A549 (cell line): ENCODE measurements at regions not wholly inside any gene's neighbourhood (a gene's known extent, or its start where the extent isn't known, plus 50 kb on each side); places are given as distances from the start of the nearest gene placed in this dataset.

Source experiments
- EP300 ChIP-seq, 2 experiments: fragments of >200 bp; sonication (Bioruptor Twin); formaldehyde crosslinking; IDR thresholded peaks; 2 replicates in 1 of 2; 3 replicates in 1 of 2; pipeline ENCODE4 v1.6.1; 2016 to 2017
- FOSL2 ChIP-seq, 2 experiments: fragments of 450-650 bp in 1 of 2; fragments of >200 bp in 1 of 2; sonication (Bioruptor Twin) in 1 of 2; formaldehyde crosslinking; IDR thresholded peaks; 2 replicates each; pipeline versions ENCODE4 v1.5.0 to v1.6.1; 2016 to 2020; ENCODE audit warnings: mild to moderate bottlenecking in 1 of 2, moderate library complexity in 1 of 2
- KDM5A ChIP-seq: fragments of 200-600 bp; sonication (generic); IDR thresholded peaks from 2 replicates; pipeline ENCODE4 v1.6.1; 2016; ENCODE audit warnings: antibody characterized with exemption, mild to moderate bottlenecking
- MAX ChIP-seq: IDR thresholded peaks from 2 replicates; pipeline ENCODE4 v1.6.1; 2012
- POLR2A ChIP-seq: IDR thresholded peaks from 2 replicates; pipeline ENCODE4 v1.6.1; 2012; ENCODE audit warnings: mild to moderate bottlenecking, low read length
- SMC3 ChIP-seq: fragments of >200 bp; sonication (Bioruptor Twin); formaldehyde crosslinking; IDR thresholded peaks from 3 replicates; pipeline ENCODE4 v1.6.1; 2018; ENCODE audit warnings: inconsistent platforms

GRCh38 chr9:24051587-24051986 is 225.5 kb upstream of the ELAVL2 start:
- TF ChIP-seq FOSL2 (IDR thresholded peaks at IDR 0.05), result no peak
- no peak for TF ChIP-seq FOSL2 (CRISPR knock-in tag; IDR thresholded peaks at IDR 0.05)
- no peak for TF ChIP-seq SMC3
- TF ChIP-seq MAX, result no peak
- TF ChIP-seq KDM5A, result no peak
- TF ChIP-seq EP300 (IDR thresholded peaks at IDR 0.05), result no peak
- TF ChIP-seq POLR2A, result no peak
